Midbrain (tissue), 1 donor: ENCODE measurements at regions not wholly inside any gene's neighbourhood (a gene's known extent, or its start where the extent isn't known, plus 50 kb on each side); places are given as distances from the start of the nearest gene placed in this dataset.
"Not testable (repeated sequence)": the region's sequence is repeated elsewhere in the genome, so short reads cannot be mapped to it uniquely, and the experiment has no call there.

Experiments used
- DNase-seq: peaks from one replicate; lab custom pipeline; 2025; lab: John Stamatoyannopoulos, UW

DNA sequence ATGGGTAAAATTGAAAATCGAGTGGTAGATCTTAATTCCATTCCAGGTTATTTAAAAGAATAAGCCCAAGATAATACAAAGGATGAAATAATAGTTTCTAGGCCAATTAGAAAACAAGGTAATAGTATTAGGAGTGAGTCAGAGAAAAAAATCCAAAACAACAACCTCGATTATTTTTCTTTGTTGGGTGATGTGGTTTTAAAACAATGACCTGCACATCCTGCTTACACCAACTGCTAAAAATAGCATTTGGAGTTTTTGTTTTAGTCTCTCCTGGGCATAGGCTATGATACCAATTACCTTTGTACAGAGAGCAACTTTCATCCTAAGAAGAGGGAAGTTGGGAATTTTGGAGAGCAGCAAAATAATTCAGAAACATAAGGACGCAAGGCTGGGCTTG lies 101.7 kb upstream of the MYO10 start:
- DNase-seq = no peak

DNA sequence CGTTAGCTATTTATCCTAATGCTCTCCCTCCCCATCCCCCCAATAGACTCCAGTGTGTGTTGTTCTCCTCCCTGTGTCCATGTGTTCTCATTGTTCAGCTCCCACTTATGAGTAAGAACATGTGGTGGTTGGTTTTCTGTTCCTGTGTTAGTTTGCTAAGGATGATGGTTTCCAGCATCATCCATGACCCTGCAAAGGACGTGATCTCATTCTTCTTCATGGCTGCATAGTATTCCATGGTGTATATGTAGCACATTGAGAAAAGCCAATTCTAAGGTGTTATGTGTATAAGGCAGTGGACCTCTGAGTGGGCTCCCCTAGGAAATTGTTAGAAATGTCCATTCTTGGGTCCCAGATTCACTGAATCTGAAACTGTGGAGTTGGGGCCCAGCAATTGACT lies 103.1 kb upstream of the MYO10 start:
- no peak for DNase-seq

GRCh38 chr5:17042041-17042440 lies 106.0 kb upstream of the MYO10 start:
- DNase-seq = no peak

DNA sequence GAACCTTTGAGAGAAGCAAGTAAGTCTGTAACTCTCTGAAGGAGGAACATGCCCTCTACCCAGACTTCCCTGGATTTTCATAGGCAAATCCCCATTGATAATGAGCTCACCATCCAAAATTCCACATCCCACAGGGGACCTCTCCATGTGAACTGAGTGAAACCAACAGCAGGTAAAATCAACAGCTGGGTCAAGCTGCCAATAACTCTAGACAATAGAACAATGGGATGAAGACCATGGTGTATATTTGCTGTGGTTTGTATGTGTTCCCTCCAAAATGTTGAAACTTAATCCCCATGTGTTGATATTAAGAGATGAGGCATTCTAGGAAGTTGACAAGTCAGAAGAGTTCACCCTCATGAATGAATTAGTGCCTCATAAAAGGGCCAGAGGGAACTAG lies 110.2 kb upstream of the MYO10 start:
- DNase-seq = no peak

GRCh38 chr5:17050236-17050635 lies 114.1 kb upstream of the MYO10 start:
- no peak for DNase-seq

DNA sequence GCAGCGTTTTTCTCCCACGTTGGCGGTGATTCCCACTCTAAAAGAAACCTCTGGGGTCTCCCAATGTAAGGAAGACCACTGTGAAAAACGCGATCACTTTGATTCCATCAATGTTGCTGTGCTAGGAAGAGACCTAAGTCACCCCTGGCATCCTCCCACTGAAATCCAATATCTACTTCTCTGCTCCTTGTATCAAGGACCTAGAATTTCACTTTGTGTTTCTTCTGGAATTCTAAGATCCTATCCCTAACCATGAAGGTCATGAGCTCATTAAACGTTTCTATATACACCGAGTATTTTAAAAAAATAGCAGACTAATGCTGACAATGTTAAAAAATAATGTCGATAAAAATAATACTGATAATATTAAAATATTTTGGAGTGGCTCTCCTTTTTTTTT lies 118.8 kb upstream of the MYO10 start:
- no peak for DNase-seq

DNA sequence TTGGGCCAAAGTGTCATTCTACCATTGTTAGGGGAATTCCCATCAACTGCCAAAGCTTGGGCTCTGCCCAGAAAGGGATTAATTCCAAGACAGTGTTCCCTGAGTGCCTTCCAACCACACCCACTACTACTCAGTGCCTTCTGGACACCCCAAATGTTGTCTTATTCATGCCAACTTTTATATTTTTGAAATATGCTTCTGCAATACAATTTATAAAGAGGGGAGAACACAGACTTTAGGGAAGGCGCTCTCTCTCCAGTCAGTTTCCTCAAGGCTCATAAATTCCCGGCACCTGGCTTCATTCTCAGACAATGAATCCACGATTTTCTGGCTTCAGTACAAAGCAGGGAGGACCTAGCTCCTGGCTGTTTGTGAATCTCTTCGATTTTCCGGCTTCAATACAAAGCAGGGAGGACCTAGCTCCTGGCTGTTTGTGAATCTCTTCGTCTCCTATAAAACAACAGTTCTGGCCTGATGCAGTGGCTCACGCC lies 120.1 kb upstream of the MYO10 start:
- no peak for DNase-seq

DNA sequence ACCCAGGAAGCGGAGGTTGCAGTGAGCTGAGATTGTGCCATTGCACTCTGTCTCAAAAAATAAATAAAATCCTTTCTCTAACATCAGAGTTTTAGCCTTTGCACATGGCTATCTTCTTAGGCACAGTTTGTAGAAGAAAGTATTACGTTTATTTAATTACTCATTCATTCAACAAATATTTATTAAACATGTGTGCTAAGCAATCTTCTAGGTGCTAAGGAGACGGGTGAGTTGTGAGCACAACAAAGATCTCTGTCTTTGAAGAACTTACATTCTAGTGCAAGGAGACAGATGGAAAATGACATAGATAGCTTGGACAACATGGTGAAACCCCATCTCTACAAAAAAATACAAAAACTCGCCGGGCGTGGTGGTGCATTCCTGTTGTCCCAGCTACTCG lies 122.3 kb upstream of the MYO10 start:
- DNase-seq = no peak

DNA sequence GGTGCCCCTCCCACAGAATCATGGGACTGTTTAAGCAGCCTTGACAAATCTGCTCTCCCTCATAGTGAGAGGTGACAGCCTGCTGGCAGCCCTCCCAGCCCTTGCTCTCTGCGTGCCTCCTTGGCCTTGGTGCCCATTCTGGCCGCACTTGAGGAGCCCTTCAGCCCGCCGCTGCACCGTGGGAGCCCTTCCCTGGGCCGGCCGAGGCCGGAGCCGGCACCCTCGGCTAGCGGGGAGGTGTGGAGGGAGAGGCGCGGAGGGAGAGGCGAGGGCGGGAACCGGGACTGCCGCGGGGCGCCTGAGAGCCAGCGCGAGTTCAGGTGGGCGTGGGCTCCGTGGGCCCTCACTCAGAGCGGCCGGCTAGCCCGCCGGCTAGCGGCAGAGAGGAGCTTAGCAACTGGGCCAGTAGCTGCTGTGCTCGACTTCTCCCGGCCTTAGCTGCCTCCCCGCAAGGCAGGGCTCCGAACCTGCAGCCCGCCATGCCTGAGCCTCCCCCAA lies 125.9 kb upstream of the MYO10 start:
- DNase-seq = no peak

- DNase-seq = not testable (repeated sequence)
These were observed 126.7 kb upstream of the MYO10 start for GRCh38 chr5:17062741-17063140.

DNA sequence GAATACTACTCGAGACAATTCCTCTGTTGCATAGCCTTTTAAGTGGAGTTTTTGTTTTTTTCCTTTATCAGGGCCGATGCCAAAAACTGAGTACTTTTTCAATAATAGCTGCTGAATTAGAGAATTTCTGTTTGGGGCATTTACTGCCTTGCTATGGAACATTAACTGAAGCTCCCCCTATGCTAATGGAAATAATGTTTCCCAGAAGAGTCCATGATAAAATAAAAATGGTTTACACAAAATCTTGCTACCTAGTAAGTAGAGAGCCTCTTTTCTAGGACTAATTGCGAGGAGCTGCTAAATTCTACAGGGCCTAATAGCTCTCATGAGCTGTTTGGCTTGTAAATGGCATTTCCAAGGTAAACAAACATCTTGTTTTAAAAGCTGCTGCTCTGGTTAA lies 128.2 kb upstream of the MYO10 start:
- DNase-seq = no peak

DNA sequence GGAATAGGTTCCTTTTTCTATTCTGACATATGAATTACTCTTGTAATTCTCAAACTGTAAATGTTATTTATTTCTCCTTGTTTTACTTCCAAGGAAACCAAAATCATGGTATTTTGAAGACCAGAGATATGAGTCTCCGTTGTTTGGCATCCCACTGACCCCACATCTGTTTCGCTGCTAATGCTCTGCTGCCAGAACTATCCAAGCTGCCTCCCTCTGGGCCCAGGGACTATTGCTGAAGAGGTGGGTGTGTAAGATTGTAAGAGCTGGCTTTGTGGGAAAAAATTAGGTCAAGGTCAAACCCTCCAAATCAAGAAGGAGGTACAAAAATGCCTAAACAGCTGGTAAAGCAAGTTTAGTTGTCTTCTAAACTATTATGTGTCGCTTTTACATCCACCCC lies 129.4 kb upstream of the MYO10 start:
- DNase-seq = no peak

DNA sequence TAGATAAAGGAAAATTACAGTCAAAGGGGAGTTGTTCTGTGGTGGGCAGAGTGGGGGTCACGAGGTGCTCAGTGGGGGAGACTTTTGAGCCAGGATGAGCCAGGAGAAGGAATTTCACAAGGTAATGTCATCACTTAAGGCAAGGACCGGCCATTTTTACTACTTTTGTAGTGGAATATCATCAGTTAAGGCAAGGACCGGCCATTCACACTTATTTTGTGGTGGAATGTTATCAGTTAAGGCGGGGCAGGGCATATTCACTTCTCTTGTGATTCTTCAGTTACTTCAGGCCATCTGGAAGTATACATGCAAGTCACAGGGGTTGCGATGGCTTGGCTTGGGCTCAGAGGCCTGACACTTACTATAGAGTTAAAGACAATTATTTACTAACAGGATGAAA lies 129.9 kb upstream of the MYO10 start:
- DNase-seq = not testable (repeated sequence)

DNA sequence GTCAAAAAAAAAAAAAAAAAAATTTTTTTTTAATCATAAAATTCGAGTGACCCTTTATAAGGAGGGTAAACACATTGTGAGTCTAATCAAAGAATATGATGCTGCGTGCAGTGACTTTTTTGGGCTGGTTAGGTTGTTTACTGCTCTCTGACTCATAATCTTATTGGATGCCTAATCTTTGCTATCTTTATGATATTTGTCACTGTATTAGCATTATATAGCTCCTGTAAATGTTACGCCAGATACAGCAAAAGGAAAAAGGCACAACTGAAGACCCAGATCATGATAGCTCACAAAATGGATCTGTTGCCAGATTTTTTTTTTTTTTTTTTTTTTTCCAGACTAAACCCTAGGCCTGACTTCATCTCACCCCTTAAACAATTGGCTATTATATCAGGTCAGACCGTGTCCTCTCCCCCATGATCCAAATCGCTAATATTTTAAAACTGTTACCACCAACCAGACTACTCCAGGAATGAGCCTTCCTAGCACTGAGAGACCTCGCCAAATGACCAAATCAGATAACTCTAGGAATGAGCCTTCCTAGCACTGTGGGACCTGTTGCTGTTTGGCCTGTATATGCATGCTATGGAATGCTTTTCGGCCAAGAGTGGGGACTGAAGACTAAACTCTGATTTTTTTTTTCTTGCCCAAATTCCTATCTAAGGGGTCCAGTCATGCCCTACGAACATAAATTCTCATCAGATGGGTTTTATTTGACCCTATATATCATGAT lies 131.7 kb upstream of the MYO10 start:
- DNase-seq = no peak

- DNase-seq = no peak
These were observed 134.0 kb upstream of the MYO10 start for GRCh38 chr5:17069995-17070511.

- no peak for DNase-seq
These were observed 134.6 kb upstream of the MYO10 start for GRCh38 chr5:17070647-17071046.

GRCh38 chr5:17075236-17075635 lies 139.1 kb upstream of the MYO10 start:
- DNase-seq = no peak

DNA sequence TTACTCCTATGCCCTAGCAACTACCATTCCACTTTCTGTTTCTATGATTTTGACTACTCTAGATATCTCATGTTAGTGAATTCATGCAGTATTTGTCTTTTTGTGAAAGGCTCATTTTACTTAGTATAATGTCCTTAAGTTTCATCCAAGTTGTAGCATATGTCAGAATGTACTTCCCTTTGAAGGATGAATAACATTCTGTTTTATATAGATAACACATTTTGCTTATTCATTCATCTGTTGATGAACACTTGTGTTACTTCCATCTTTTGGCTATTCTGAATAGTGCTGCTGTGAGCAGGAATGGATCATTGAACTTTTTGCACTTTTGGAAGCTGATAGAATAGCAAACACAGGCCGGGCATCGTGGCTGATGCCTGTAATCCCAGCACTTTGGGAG lies 140.2 kb upstream of the MYO10 start:
- DNase-seq = no peak

GRCh38 chr5:17077440-17078233 lies 139.8 kb upstream of the BASP1 start:
- DNase-seq = no peak

DNA sequence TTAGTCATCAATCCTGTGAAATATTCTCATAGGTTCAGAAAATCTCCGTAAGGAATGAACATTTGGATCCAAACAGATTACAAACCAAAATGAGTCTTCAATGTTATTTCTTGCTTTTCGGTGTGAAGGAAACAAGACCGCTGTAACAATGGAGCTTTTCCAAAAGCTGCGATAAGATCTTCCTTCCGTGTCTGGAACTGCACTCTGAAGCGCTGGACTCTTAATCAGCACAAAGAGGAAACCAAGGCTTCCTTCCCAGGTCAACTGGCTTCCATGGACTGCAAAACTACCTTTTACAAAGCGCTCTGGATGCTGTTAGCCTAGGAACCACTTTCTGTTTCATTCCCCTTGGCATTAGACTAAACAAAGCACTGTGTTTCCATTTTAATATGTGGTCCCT lies 137.9 kb upstream of the BASP1 start:
- no peak for DNase-seq

- DNase-seq = no peak
These were observed 137.1 kb upstream of the BASP1 start for GRCh38 chr5:17080361-17080760.

GRCh38 chr5:17081142-17081541 lies 136.3 kb upstream of the BASP1 start:
- no peak for DNase-seq

GRCh38 chr5:17083276-17083675 lies 134.2 kb upstream of the BASP1 start:
- not testable (repeated sequence) for DNase-seq
